NB4 (cell line): ENCODE measurements at regions not wholly inside any gene's neighbourhood (a gene's known extent, or its start where the extent isn't known, plus 50 kb on each side); places are given as distances from the start of the nearest gene placed in this dataset.

Experiments
- MYC ChIP-seq: IDR thresholded peaks from 2 replicates; pipeline ENCODE4 v1.6.1; 2011; ENCODE audit warnings: low read depth, low read length
- POLR2A ChIP-seq: IDR thresholded peaks from 2 replicates; pipeline ENCODE4 v1.6.1; 2011; ENCODE audit warnings: mild to moderate bottlenecking; ENCODE audit not compliant: insufficient read length; ENCODE audit errors: extremely low read depth
- TF ChIP-seq, protein P1 (sequence below): IDR thresholded peaks from one replicate; pipeline ENCODE4 v1.5.1; 2012; ENCODE audit warnings: low read depth, low read length
- TF ChIP-seq, protein P2 (sequence below): IDR thresholded peaks from 2 replicates; pipeline ENCODE4 v1.6.1; 2011; ENCODE audit warnings: low read depth, low read length

DNA sequence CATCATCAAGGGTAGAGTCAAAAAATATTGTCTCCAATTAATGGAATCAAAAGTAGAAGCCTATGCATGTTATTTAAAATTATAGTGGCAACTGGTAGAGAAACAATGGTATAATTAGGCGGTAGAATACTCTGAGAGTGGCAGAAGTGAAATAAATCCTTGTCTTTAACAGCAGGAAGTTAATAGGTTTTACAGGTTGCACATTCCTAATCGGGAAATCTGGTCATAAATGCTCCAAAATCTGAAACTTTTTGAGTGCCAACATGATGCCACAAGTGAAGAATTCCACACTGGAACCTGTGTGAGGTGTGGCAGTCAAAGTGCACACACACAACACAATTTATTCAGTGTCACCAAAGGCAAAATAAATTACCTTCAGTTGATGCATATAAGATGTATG is 433.4 kb downstream of the TAF11L14 start:
- TF ChIP-seq POLR2A (no peak), MYC (no peak)
- TF ChIP-seq, protein P1, sequence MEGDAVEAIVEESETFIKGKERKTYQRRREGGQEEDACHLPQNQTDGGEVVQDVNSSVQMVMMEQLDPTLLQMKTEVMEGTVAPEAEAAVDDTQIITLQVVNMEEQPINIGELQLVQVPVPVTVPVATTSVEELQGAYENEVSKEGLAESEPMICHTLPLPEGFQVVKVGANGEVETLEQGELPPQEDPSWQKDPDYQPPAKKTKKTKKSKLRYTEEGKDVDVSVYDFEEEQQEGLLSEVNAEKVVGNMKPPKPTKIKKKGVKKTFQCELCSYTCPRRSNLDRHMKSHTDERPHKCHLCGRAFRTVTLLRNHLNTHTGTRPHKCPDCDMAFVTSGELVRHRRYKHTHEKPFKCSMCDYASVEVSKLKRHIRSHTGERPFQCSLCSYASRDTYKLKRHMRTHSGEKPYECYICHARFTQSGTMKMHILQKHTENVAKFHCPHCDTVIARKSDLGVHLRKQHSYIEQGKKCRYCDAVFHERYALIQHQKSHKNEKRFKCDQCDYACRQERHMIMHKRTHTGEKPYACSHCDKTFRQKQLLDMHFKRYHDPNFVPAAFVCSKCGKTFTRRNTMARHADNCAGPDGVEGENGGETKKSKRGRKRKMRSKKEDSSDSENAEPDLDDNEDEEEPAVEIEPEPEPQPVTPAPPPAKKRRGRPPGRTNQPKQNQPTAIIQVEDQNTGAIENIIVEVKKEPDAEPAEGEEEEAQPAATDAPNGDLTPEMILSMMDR: no peak
- TF ChIP-seq, protein P2, sequence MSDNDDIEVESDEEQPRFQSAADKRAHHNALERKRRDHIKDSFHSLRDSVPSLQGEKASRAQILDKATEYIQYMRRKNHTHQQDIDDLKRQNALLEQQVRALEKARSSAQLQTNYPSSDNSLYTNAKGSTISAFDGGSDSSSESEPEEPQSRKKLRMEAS: no peak
